Adrenal gland (tissue), 5 donors: ENCODE measurements at regions not wholly inside any gene's neighbourhood (a gene's known extent, or its start where the extent isn't known, plus 50 kb on each side); places are given as distances from the start of the nearest gene placed in this dataset.

Source experiments
- POLR2A ChIP-seq, 2 donors: fragments of 450-650 bp; IDR thresholded peaks; one replicate each; pipeline ENCODE4 v1.6.1; 2017; ENCODE audit warnings: antibody characterized with exemption in 2 of 2, mild to moderate bottlenecking in 2 of 2, moderate library complexity in 1 of 2
- TF ChIP-seq, protein P1 (sequence below), 6 experiments: fragments of 450-650 bp in 4 of 6; fragments of 200-600 bp in 2 of 6; sonication (generic) in 1 of 6; IDR thresholded peaks; 1 replicate in 5 of 6; 2 replicates in 1 of 6; pipeline versions ENCODE4 v1.5.1 to v1.8.0; 2016 to 2021; ENCODE audit warnings: antibody characterized with exemption in 6 of 6, mild to moderate bottlenecking in 2 of 6, moderate library complexity in 1 of 6
- donor health status: DM: no; HTN: no; CAD: no.

DNA sequence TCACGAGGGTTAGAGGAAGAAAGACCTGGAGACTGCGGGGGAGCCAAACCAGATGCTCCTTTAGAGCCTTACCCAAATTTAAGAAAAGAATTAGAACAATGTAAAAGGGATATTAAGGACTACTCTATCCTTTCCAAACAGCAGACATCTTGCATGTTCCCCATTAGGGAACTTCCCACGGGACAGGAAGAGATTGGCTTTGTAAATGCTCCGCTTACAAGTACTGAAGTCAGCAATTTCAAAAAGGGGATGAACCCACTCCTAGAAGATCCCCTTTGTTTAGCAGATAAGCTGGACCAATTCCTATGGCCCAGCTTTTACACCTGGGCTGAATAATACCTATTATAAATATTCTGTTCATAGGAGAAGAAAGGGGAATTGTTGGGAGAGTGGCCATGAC, 74.2 kb downstream of the APOBEC1 start:
- TF ChIP-seq POLR2A (IDR thresholded peaks at IDR 0.05), result no peak
- TF ChIP-seq, protein P1, sequence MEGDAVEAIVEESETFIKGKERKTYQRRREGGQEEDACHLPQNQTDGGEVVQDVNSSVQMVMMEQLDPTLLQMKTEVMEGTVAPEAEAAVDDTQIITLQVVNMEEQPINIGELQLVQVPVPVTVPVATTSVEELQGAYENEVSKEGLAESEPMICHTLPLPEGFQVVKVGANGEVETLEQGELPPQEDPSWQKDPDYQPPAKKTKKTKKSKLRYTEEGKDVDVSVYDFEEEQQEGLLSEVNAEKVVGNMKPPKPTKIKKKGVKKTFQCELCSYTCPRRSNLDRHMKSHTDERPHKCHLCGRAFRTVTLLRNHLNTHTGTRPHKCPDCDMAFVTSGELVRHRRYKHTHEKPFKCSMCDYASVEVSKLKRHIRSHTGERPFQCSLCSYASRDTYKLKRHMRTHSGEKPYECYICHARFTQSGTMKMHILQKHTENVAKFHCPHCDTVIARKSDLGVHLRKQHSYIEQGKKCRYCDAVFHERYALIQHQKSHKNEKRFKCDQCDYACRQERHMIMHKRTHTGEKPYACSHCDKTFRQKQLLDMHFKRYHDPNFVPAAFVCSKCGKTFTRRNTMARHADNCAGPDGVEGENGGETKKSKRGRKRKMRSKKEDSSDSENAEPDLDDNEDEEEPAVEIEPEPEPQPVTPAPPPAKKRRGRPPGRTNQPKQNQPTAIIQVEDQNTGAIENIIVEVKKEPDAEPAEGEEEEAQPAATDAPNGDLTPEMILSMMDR (IDR thresholded peaks at IDR 0.05), result no peak
